H9 (cell line): ENCODE measurements at regions not wholly inside any gene's neighbourhood (a gene's known extent, or its start where the extent isn't known, plus 50 kb on each side); places are given as distances from the start of the nearest gene placed in this dataset.

Source experiments
- DNase-seq: peaks from one replicate; pipeline ENCODE4 v3.0.0-alpha.2; 2017
- H2AFZ ChIP-seq: one replicate; pipeline ENCODE4 v1.6.1; 2013; ENCODE audit warnings: mild to moderate bottlenecking, low read length, control low read depth, moderate library complexity
- H2AK5ac ChIP-seq: 2 replicates; pipeline ENCODE4 v1.6.1; 2013; ENCODE audit warnings: low read length, control low read depth, mixed read lengths; ENCODE audit not compliant: insufficient read length
- H2BK120ac ChIP-seq: one replicate; pipeline ENCODE4 v1.6.1; 2013; ENCODE audit warnings: low read depth, mild to moderate bottlenecking, low read length, control low read depth, inconsistent platforms; ENCODE audit not compliant: poor library complexity, severe bottlenecking
- H2BK12ac ChIP-seq: 2 replicates; pipeline ENCODE4 v1.6.1; 2013; ENCODE audit warnings: low read length, control low read depth, mixed read lengths, low read depth; ENCODE audit not compliant: insufficient read length
- H2BK15ac ChIP-seq: 2 replicates; pipeline ENCODE4 v1.6.1; 2013; ENCODE audit warnings: low read depth, low read length, control low read depth
- H2BK20ac ChIP-seq: one replicate; pipeline ENCODE4 v1.6.1; 2013; ENCODE audit warnings: low read depth, mild to moderate bottlenecking, low read length, control low read depth, inconsistent platforms; ENCODE audit not compliant: poor library complexity, severe bottlenecking
- H2BK5ac ChIP-seq: 2 replicates; pipeline ENCODE4 v1.6.1; 2013; ENCODE audit warnings: low read length, control low read depth, mixed read lengths; ENCODE audit not compliant: insufficient read length
- H3K14ac ChIP-seq: 2 replicates; pipeline ENCODE4 v1.6.1; 2013; ENCODE audit warnings: low read length, control low read depth; ENCODE audit not compliant: insufficient read depth
- H3K18ac ChIP-seq: 2 replicates; pipeline ENCODE4 v1.6.1; 2013; ENCODE audit warnings: low read depth, mild to moderate bottlenecking, mixed read lengths, low read length, control low read depth; ENCODE audit not compliant: insufficient read length
- H3K23ac ChIP-seq: 2 replicates; pipeline ENCODE4 v1.6.1; 2013; ENCODE audit warnings: low read length, control low read depth, mixed read lengths, low read depth; ENCODE audit not compliant: insufficient read length
- H3K23me2 ChIP-seq: 2 replicates; pipeline ENCODE4 v1.6.1; 2013; ENCODE audit warnings: low read depth, mild to moderate bottlenecking, mixed read lengths, low read length, control low read depth; ENCODE audit not compliant: insufficient read length, poor library complexity, severe bottlenecking
- H3K27ac ChIP-seq: 2 replicates; pipeline ENCODE4 v1.5.1; 2013; ENCODE audit warnings: low read length, control low read depth, mixed read lengths, low read depth; ENCODE audit not compliant: insufficient read length
- H3K27me3 ChIP-seq: 2 replicates; pipeline ENCODE4 v1.6.1; 2013; ENCODE audit warnings: low read length, control low read depth, inconsistent platforms; ENCODE audit not compliant: insufficient read depth
- H3K4ac ChIP-seq: 2 replicates; pipeline ENCODE4 v1.6.1; 2013; ENCODE audit warnings: low read depth, mild to moderate bottlenecking, control low read depth, inconsistent platforms, low read length, moderate library complexity
- H3K4me1 ChIP-seq: 2 replicates; pipeline ENCODE4 v1.6.1; 2013; ENCODE audit warnings: low read length, control low read depth, inconsistent platforms; ENCODE audit not compliant: insufficient read depth
- H3K4me2 ChIP-seq: 2 replicates; pipeline ENCODE4 v1.6.1; 2013; ENCODE audit warnings: low read length, control low read depth, mixed read lengths; ENCODE audit not compliant: insufficient read length, insufficient read depth
- H3K56ac ChIP-seq: 2 replicates; pipeline ENCODE4 v1.6.1; 2013; ENCODE audit warnings: low read depth, mild to moderate bottlenecking, mixed read lengths, low read length, control low read depth; ENCODE audit not compliant: insufficient read length
- H3K79me1 ChIP-seq: 2 replicates; pipeline ENCODE4 v1.6.1; 2013; ENCODE audit warnings: low read depth, mild to moderate bottlenecking, moderate library complexity, low read length, control low read depth, inconsistent platforms; ENCODE audit not compliant: insufficient read depth, poor library complexity, severe bottlenecking
- H3K79me2 ChIP-seq: 2 replicates; pipeline ENCODE4 v1.6.1; 2013; ENCODE audit warnings: low read length, control low read depth, inconsistent platforms; ENCODE audit not compliant: insufficient read depth
- H3K9ac ChIP-seq: 2 replicates; pipeline ENCODE4 v1.6.1; 2013; ENCODE audit warnings: low read length, control low read depth, mixed read lengths; ENCODE audit not compliant: insufficient read length; ENCODE audit errors: extremely low read depth
- H3K9me3 ChIP-seq: one replicate; pipeline ENCODE4 v1.6.1; 2013; ENCODE audit warnings: low read depth, low read length, inconsistent platforms; ENCODE audit not compliant: control insufficient read depth
- H3T11ph ChIP-seq: one replicate; pipeline ENCODE4 v1.6.1; 2013; ENCODE audit warnings: mild to moderate bottlenecking, low read length, control low read depth, inconsistent platforms
- H4K20me1 ChIP-seq: one replicate; pipeline ENCODE4 v1.6.1; 2013; ENCODE audit not compliant: control insufficient read depth, insufficient read length, insufficient read depth
- H4K5ac ChIP-seq: 2 replicates; pipeline ENCODE4 v1.6.1; 2013; ENCODE audit warnings: low read depth, mild to moderate bottlenecking, mixed read lengths, low read length, control low read depth; ENCODE audit not compliant: insufficient read length
- H4K8ac ChIP-seq: replicated peaks from 2 replicates; pipeline ENCODE4 v1.6.1; 2013; ENCODE audit warnings: low read length, control low read depth, mixed read lengths, low read depth; ENCODE audit not compliant: insufficient read length
- H4K91ac ChIP-seq: 2 replicates; pipeline ENCODE4 v1.6.1; 2013; ENCODE audit warnings: low read depth, mild to moderate bottlenecking, moderate library complexity, mixed read lengths, low read length, control low read depth; ENCODE audit not compliant: insufficient read length
- H3K27ac Mint-ChIP-seq, 3 experiments: 2 replicates in 2 of 3; 3 replicates in 1 of 3; pipeline ENCODE4 v1.8.0; 2020 to 2021; ENCODE audit warnings: mixed read lengths in 3 of 3, mild to moderate bottlenecking in 1 of 3, moderate library complexity in 1 of 3
- H3K27me3 Mint-ChIP-seq: 2 replicates; pipeline ENCODE4 v1.8.0; 2021; ENCODE audit warnings: low read depth, mild to moderate bottlenecking, moderate library complexity, mixed read lengths
- H3K36me3 Mint-ChIP-seq, 3 experiments: 2 replicates in 2 of 3; 3 replicates in 1 of 3; pipeline ENCODE4 v1.8.0; 2020 to 2021; ENCODE audit warnings: low read depth in 3 of 3, mixed read lengths in 3 of 3; ENCODE audit not compliant: insufficient read depth in 1 of 3
- H3K4me1 Mint-ChIP-seq, 2 experiments: 2 replicates each; pipeline ENCODE4 v1.8.0; 2020; ENCODE audit warnings: mixed read lengths in 2 of 2
- H3K4me3 Mint-ChIP-seq, 2 experiments: 2 replicates in 1 of 2; 3 replicates in 1 of 2; pipeline ENCODE4 v1.8.0; 2020 to 2021; ENCODE audit warnings: mild to moderate bottlenecking in 2 of 2, mixed read lengths in 2 of 2, moderate library complexity in 1 of 2
- H3K9me3 Mint-ChIP-seq, 2 experiments: 2 replicates in 1 of 2; 3 replicates in 1 of 2; pipeline ENCODE4 v1.8.0; 2020; ENCODE audit warnings: mild to moderate bottlenecking in 2 of 2, mixed read lengths in 2 of 2, moderate library complexity in 1 of 2
- WGBS: extraction: QIAGEN DNeasy Blood & Tissue Kit; methylation state at CpG from one replicate; pipeline ENCODE4 v1.1.7; 2013; ENCODE audit warnings: missing lambda C conversion rate, low lambda C conversion rate, mixed read lengths; ENCODE audit not compliant: insufficient read length; ENCODE audit errors: extremely low coverage; 5-methylcytosine and 5-hydroxymethylcytosine counted together
- TF ChIP-seq, protein P1 (sequence below): fragments of 200-600 bp; sonication (generic); conservative IDR thresholded peaks from 3 replicates; pipeline ENCODE4 v1.8.0; 2021; ENCODE audit warnings: antibody characterized with exemption, mild to moderate bottlenecking

GRCh38 chr18:38475686-38476085 lies 910.1 kb upstream of the CELF4 start:
- WGBS: no CpG with 5 or more reads among the region's 2 CpGs
- no peak for DNase-seq
- Histone ChIP-seq H3K4me1 (no peaks in the 10 kb centered on the region), H3T11ph (no peak overlapping the region), H2AFZ (no peak overlapping the region), H3K4ac (no peak overlapping the region), H3K4me2 (no peak overlapping the region), H3K79me2 (no peaks in the 10 kb centered on the region), H3K9ac (no peak overlapping the region), H2BK120ac (no peak overlapping the region), H2AK5ac (no peak overlapping the region), H2BK5ac (no peak overlapping the region), H3K56ac (no peak overlapping the region), H4K5ac (no peak overlapping the region), H3K14ac (no peak overlapping the region), H3K27me3 (no peaks in the 10 kb centered on the region), H3K18ac (no peak overlapping the region), H3K23ac (no peak overlapping the region), H4K91ac (no peak overlapping the region), H2BK12ac (no peak overlapping the region), H3K9me3 (no peaks in the 10 kb centered on the region), H3K79me1 (no peaks in the 10 kb centered on the region), H4K8ac (no peak overlapping the region), H3K27ac (no peak overlapping the region), H3K23me2 (no peaks in the 10 kb centered on the region), H2BK20ac (no peak overlapping the region), H2BK15ac (no peak overlapping the region), H4K20me1 (no peaks in the 10 kb centered on the region)
- no peak overlapping the region for H3K27ac Mint-ChIP-seq
- no peaks in the 10 kb centered on the region for H3K27me3 Mint-ChIP-seq
- TF ChIP-seq, protein P1, sequence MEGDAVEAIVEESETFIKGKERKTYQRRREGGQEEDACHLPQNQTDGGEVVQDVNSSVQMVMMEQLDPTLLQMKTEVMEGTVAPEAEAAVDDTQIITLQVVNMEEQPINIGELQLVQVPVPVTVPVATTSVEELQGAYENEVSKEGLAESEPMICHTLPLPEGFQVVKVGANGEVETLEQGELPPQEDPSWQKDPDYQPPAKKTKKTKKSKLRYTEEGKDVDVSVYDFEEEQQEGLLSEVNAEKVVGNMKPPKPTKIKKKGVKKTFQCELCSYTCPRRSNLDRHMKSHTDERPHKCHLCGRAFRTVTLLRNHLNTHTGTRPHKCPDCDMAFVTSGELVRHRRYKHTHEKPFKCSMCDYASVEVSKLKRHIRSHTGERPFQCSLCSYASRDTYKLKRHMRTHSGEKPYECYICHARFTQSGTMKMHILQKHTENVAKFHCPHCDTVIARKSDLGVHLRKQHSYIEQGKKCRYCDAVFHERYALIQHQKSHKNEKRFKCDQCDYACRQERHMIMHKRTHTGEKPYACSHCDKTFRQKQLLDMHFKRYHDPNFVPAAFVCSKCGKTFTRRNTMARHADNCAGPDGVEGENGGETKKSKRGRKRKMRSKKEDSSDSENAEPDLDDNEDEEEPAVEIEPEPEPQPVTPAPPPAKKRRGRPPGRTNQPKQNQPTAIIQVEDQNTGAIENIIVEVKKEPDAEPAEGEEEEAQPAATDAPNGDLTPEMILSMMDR: no peak
- no peak overlapping the region for H3K4me3 Mint-ChIP-seq
- H3K9me3 Mint-ChIP-seq: peaks cover 14 to 15% of the 10 kb centered on the region in 2 experiments; a peak in 4 of 5 replicates
- no peaks in the 10 kb centered on the region for H3K4me1 Mint-ChIP-seq
- H3K36me3 Mint-ChIP-seq: peaks cover 0 to 8% (median 0%) of the 10 kb centered on the region in 3 experiments; a peak in 3 of 7 replicates
